SK-N-SH (cell line): ENCODE measurements at regions not wholly inside any gene's neighbourhood (a gene's known extent, or its start where the extent isn't known, plus 50 kb on each side); places are given as distances from the start of the nearest gene placed in this dataset.

Experiments used
- CTCF ChIA-PET: fragments of 300-600, 350-600 bp; formaldehyde crosslinking; extraction: SDS; loops from one replicate; lab custom pipeline; 2021; lab: Yijun Ruan, JAX
- POLR2A ChIA-PET: fragments of 350-600 bp; sonication (Branson Sonifier 250); formaldehyde crosslinking; extraction: SDS; loops from one replicate; lab custom pipeline; 2020; ENCODE audit warnings: antibody characterized with exemption, inconsistent platforms; lab: Yijun Ruan, JAX
- DNase-seq: peaks from one replicate; pipeline ENCODE4 v3.0.0; 2012
- H2AFZ ChIP-seq: fragments of 200-600 bp; sonication (generic); 2 replicates; pipeline ENCODE4 v1.8.1; 2016; ENCODE audit warnings: antibody characterized with exemption, mild to moderate bottlenecking, low read depth
- H3F3A ChIP-seq: fragments of 200-600 bp; sonication (generic); replicated peaks from 2 replicates; pipeline ENCODE3; 2016; ENCODE audit warnings: antibody characterized with exemption, mild to moderate bottlenecking; ENCODE audit not compliant: insufficient read depth
- H3K27ac ChIP-seq, 2 experiments: fragments of 200-500 bp in 1 of 2; fragments of 200-600 bp in 1 of 2; sonication (Bioruptor generic) in 1 of 2; sonication (generic), shearing (Covaris generic) in 1 of 2; 2 replicates each; pipeline versions ENCODE4 v1.5.1 to v1.6.1; 2014 to 2016; ENCODE audit warnings: low read depth in 2 of 2, inconsistent platforms in 1 of 2, low read length in 1 of 2, mild to moderate bottlenecking in 1 of 2, mixed read lengths in 1 of 2
- H3K27me3 ChIP-seq: fragments of 200-600 bp; sonication (generic), shearing (Covaris generic); 2 replicates; pipeline ENCODE4 v1.6.1; 2016; ENCODE audit warnings: mixed run types; ENCODE audit not compliant: insufficient read depth
- H3K36me3 ChIP-seq, 2 experiments: fragments of 200-500 bp in 1 of 2; fragments of 200-600 bp in 1 of 2; sonication (Bioruptor generic) in 1 of 2; sonication (generic) in 1 of 2; replicated peaks in 1 of 2; 2 replicates each; pipeline versions ENCODE3 to v1.5.1; 2014 to 2016; ENCODE audit warnings: low read length in 1 of 2, mild to moderate bottlenecking in 1 of 2; ENCODE audit not compliant: insufficient read depth in 2 of 2, control insufficient read depth in 1 of 2
- H3K4me1 ChIP-seq, 2 experiments: fragments of 200-500 bp in 1 of 2; fragments of 200-600 bp in 1 of 2; sonication (Bioruptor generic) in 1 of 2; sonication (generic), shearing (Covaris generic) in 1 of 2; 2 replicates each; pipeline versions ENCODE4 v1.5.1 to v1.6.1; 2014 to 2016; ENCODE audit warnings: low read depth in 1 of 2, low read length in 1 of 2, mixed run types in 1 of 2; ENCODE audit not compliant: insufficient read depth in 2 of 2, control insufficient read depth in 1 of 2
- H3K4me2 ChIP-seq: fragments of 200-600 bp; sonication (generic), shearing (Covaris generic); 2 replicates; pipeline ENCODE4 v1.6.1; 2017; ENCODE audit warnings: mixed run types
- H3K4me3 ChIP-seq, 2 experiments: fragments of 200-500 bp in 1 of 2; fragments of 200-600 bp in 1 of 2; sonication (Bioruptor generic) in 1 of 2; sonication (generic), shearing (Covaris generic) in 1 of 2; 2 replicates each; pipeline versions ENCODE4 v1.5.1 to v1.8.1; 2014 to 2016; ENCODE audit warnings: low read depth in 2 of 2, inconsistent platforms in 1 of 2, low read length in 1 of 2, mild to moderate bottlenecking in 1 of 2, mixed read lengths in 1 of 2, moderate library complexity in 1 of 2
- H3K79me2 ChIP-seq: fragments of 200-600 bp; sonication (generic); 2 replicates; pipeline ENCODE4 v1.8.1; 2017; ENCODE audit warnings: mild to moderate bottlenecking; ENCODE audit not compliant: insufficient read depth
- H3K9ac ChIP-seq: fragments of 200-600 bp; sonication (generic); 2 replicates; pipeline ENCODE4 v1.6.1; 2017; ENCODE audit warnings: mixed run types
- H3K9me2 ChIP-seq: fragments of 200-600 bp; sonication (generic); 2 replicates; pipeline ENCODE4 v1.6.1; 2017; ENCODE audit warnings: mixed run types
- H3K9me3 ChIP-seq: fragments of 200-600 bp; sonication (generic); 2 replicates; pipeline ENCODE4 v1.6.1; 2017; ENCODE audit warnings: mixed run types, mild to moderate bottlenecking, moderate library complexity
- H4K20me1 ChIP-seq: fragments of 200-600 bp; sonication (generic); 2 replicates; pipeline ENCODE4 v1.6.1; 2017; ENCODE audit warnings: mild to moderate bottlenecking, mixed run types; ENCODE audit not compliant: insufficient read depth
- ELF1 ChIP-seq: IDR thresholded peaks from 2 replicates; pipeline ENCODE4 v1.4.0; 2012
- EP300 ChIP-seq, 2 experiments: IDR thresholded peaks; 2 replicates each; pipeline versions ENCODE4 v1.4.0 to v1.6.1; 2012; ENCODE audit warnings: borderline replicate concordance in 1 of 2, low read depth in 1 of 2, low read length in 1 of 2
- FOXJ3 ChIP-seq: sonication (generic); formaldehyde crosslinking; IDR thresholded peaks from 2 replicates; pipeline ENCODE4 v1.5.1; 2020; ENCODE audit warnings: mild to moderate bottlenecking, missing genetic modification reagents
- FOXM1 ChIP-seq: IDR thresholded peaks from 2 replicates; pipeline ENCODE4 v1.4.0; 2012; ENCODE audit warnings: low read depth, mild to moderate bottlenecking
- GABPA ChIP-seq: IDR thresholded peaks from 2 replicates; pipeline ENCODE4 v1.4.0; 2012; ENCODE audit warnings: low read depth, mild to moderate bottlenecking
- GATA2 ChIP-seq: sonication (generic); formaldehyde crosslinking; IDR thresholded peaks from 2 replicates; pipeline ENCODE4 v1.5.0; 2020; ENCODE audit warnings: mild to moderate bottlenecking, missing genetic modification reagents
- JUND ChIP-seq: IDR thresholded peaks from 2 replicates; pipeline ENCODE4 v1.4.0; 2012
- MEF2A ChIP-seq: IDR thresholded peaks from 2 replicates; pipeline ENCODE4 v1.4.0; 2012; ENCODE audit warnings: low read depth, borderline replicate concordance
- MXI1 ChIP-seq: IDR thresholded peaks from 2 replicates; pipeline ENCODE4 v1.6.1; 2012; ENCODE audit warnings: mild to moderate bottlenecking, low read depth, low read length, improper control_type of control experiment
- NFIC ChIP-seq: IDR thresholded peaks from 2 replicates; pipeline ENCODE4 v1.4.0; 2012; ENCODE audit warnings: borderline replicate concordance
- NRF1 ChIP-seq: IDR thresholded peaks from 2 replicates; pipeline ENCODE4 v1.6.1; 2012; ENCODE audit warnings: low read depth, mild to moderate bottlenecking, low read length
- POLR2AphosphoS5 ChIP-seq: IDR thresholded peaks from 2 replicates; pipeline ENCODE4 v1.6.1; 2012; ENCODE audit warnings: low read depth, low read length
- RAD21 ChIP-seq: IDR thresholded peaks from 2 replicates; pipeline ENCODE4 v1.6.1; 2012; ENCODE audit warnings: mild to moderate bottlenecking, low read length
- SIN3A ChIP-seq: IDR thresholded peaks from 2 replicates; pipeline ENCODE4 v1.6.1; 2012; ENCODE audit warnings: low read depth, mild to moderate bottlenecking, low read length, moderate library complexity, borderline replicate concordance
- SMC3 ChIP-seq: IDR thresholded peaks from 2 replicates; pipeline ENCODE4 v1.6.1; 2012; ENCODE audit warnings: low read depth, low read length, improper control_type of control experiment
- TAF1 ChIP-seq: IDR thresholded peaks from 2 replicates; pipeline ENCODE4 v1.6.1; 2012; ENCODE audit warnings: low read depth, mild to moderate bottlenecking, low read length, moderate library complexity, borderline replicate concordance
- TCF12 ChIP-seq: IDR thresholded peaks from 2 replicates; pipeline ENCODE4 v1.4.0; 2012
- TEAD4 ChIP-seq: IDR thresholded peaks from 2 replicates; pipeline ENCODE4 v1.4.0; 2012; ENCODE audit warnings: mild to moderate bottlenecking, borderline replicate concordance; ENCODE audit not compliant: insufficient read depth
- WGBS: methylation state at CpG from one replicate; pipeline ENCODE4 v1.1.6; 2017; ENCODE audit warnings: low lambda C conversion rate; 5-methylcytosine and 5-hydroxymethylcytosine counted together
- TF ChIP-seq, protein P1 (sequence below): fragments of 200-600 bp; sonication (generic); IDR thresholded peaks from 2 replicates; pipeline ENCODE4 v1.6.1; 2017; ENCODE audit warnings: antibody characterized with exemption, mild to moderate bottlenecking, moderate library complexity
- TF ChIP-seq, protein P2 (sequence below): IDR thresholded peaks from 2 replicates; pipeline ENCODE4 v1.6.1; 2012; ENCODE audit warnings: mild to moderate bottlenecking, low read depth, low read length, moderate library complexity
- TF ChIP-seq, protein P3 (sequence below): IDR thresholded peaks from 2 replicates; pipeline ENCODE4 v1.4.0; 2012; ENCODE audit warnings: low read depth, borderline replicate concordance
- TF ChIP-seq, protein P4 (sequence below): fragments of 150-350 bp; IDR thresholded peaks from 2 replicates; pipeline ENCODE4 v1.6.1; 2016; ENCODE audit warnings: mild to moderate bottlenecking, low read depth, low read length

DNA sequence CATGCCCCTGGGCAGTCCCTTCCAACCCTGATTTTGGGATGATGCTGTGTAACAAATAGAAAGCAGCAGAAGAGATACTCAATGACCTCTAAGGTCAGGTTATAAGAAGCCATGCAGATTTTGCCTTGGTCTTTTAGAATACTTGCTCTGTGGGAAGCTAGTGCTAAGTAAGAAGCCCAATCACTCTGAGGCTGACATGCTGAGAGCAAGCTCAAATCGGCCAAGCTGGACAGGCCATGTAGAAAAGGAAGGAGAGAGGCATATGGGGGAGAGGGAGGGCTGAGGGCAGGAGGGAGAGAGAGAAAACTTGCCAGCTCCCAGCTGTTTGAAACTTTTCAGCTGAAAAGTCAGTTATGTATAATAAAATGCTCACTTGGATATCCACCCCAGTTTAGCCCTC, 1021.6 kb upstream of the MAP3K7 start:
- Histone ChIP-seq H3K4me3 (no peak overlapping the region), H4K20me1 (no peaks in the 10 kb centered on the region), H3K9me3 (no peaks in the 10 kb centered on the region), H3K27ac (no peak overlapping the region), H3K9ac (no peak overlapping the region), H3K27me3 (no peaks in the 10 kb centered on the region), H3K9me2 (no peaks in the 10 kb centered on the region), H3F3A (no peaks in the 10 kb centered on the region), H3K4me1 (no peaks in the 10 kb centered on the region), H2AFZ (no peak overlapping the region), H3K79me2 (no peaks in the 10 kb centered on the region), H3K4me2 (no peak overlapping the region), H3K36me3 (no peaks in the 10 kb centered on the region)
- no peak for DNase-seq
- POLR2A ChIA-PET = no interaction called here
- 0% methylated on average over 1 of the region's 1 CpG for WGBS
- TF ChIP-seq, protein P1, sequence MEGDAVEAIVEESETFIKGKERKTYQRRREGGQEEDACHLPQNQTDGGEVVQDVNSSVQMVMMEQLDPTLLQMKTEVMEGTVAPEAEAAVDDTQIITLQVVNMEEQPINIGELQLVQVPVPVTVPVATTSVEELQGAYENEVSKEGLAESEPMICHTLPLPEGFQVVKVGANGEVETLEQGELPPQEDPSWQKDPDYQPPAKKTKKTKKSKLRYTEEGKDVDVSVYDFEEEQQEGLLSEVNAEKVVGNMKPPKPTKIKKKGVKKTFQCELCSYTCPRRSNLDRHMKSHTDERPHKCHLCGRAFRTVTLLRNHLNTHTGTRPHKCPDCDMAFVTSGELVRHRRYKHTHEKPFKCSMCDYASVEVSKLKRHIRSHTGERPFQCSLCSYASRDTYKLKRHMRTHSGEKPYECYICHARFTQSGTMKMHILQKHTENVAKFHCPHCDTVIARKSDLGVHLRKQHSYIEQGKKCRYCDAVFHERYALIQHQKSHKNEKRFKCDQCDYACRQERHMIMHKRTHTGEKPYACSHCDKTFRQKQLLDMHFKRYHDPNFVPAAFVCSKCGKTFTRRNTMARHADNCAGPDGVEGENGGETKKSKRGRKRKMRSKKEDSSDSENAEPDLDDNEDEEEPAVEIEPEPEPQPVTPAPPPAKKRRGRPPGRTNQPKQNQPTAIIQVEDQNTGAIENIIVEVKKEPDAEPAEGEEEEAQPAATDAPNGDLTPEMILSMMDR = no peak
- TF ChIP-seq MEF2A = no peak
- no peak for TF ChIP-seq SMC3
- no peak for TF ChIP-seq TCF12
- TF ChIP-seq, protein P2, sequence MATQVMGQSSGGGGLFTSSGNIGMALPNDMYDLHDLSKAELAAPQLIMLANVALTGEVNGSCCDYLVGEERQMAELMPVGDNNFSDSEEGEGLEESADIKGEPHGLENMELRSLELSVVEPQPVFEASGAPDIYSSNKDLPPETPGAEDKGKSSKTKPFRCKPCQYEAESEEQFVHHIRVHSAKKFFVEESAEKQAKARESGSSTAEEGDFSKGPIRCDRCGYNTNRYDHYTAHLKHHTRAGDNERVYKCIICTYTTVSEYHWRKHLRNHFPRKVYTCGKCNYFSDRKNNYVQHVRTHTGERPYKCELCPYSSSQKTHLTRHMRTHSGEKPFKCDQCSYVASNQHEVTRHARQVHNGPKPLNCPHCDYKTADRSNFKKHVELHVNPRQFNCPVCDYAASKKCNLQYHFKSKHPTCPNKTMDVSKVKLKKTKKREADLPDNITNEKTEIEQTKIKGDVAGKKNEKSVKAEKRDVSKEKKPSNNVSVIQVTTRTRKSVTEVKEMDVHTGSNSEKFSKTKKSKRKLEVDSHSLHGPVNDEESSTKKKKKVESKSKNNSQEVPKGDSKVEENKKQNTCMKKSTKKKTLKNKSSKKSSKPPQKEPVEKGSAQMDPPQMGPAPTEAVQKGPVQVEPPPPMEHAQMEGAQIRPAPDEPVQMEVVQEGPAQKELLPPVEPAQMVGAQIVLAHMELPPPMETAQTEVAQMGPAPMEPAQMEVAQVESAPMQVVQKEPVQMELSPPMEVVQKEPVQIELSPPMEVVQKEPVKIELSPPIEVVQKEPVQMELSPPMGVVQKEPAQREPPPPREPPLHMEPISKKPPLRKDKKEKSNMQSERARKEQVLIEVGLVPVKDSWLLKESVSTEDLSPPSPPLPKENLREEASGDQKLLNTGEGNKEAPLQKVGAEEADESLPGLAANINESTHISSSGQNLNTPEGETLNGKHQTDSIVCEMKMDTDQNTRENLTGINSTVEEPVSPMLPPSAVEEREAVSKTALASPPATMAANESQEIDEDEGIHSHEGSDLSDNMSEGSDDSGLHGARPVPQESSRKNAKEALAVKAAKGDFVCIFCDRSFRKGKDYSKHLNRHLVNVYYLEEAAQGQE = no peak
- TF ChIP-seq FOXM1 = no peak
- TF ChIP-seq, protein P3, sequence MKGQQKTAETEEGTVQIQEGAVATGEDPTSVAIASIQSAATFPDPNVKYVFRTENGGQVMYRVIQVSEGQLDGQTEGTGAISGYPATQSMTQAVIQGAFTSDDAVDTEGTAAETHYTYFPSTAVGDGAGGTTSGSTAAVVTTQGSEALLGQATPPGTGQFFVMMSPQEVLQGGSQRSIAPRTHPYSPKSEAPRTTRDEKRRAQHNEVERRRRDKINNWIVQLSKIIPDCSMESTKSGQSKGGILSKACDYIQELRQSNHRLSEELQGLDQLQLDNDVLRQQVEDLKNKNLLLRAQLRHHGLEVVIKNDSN = no peak
- CTCF ChIA-PET = no interaction called here

DNA sequence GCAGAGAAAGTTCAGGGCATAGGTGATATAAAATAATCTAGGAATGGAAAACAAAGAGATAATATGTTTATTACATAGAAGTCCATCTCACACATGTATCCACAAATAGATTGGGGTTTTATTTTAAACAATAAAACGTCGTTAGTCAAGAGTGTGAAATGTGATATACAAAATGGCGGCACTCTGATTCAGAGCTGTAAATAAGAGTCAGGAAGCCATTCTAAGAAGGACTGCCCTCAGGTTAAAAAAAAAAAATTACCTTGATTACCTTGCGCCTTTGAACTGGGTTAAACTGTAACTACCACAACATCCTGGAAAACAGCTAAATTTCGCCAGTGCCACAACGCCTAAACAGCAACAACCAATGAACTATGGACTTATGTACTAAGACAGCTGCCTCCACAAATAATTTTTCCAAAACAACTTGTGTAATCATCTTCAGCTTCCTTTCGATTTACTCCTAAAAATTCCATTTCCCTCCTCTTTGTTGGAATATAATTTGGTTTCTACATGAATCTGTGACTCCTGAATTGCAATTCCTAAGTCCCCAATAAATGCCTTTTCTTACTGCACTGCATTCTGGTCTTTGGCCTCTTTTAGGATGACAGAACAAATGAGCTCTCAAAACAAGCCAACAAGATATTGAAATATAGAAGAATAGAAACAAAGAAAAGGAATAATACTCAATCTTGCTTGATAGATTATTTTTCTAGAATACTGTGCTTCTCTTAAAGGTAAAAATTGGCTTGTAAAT, 1019.5 kb upstream of the MAP3K7 start:
- POLR2A ChIA-PET = no interaction called here
- H3K4me3 ChIP-seq = no peak overlapping the region
- H3K79me2 ChIP-seq = no peaks in the 10 kb centered on the region
- CTCF ChIA-PET = no interaction called here
- no peak overlapping the region; the same call in 1 of the 2 replicates for H2AFZ ChIP-seq
- H3K9ac ChIP-seq = no peak overlapping the region
- H3K4me1 ChIP-seq = no peaks in the 10 kb centered on the region
- H4K20me1 ChIP-seq = no peaks in the 10 kb centered on the region
- no peaks in the 10 kb centered on the region for H3F3A ChIP-seq
- H3K27me3 ChIP-seq = no peaks in the 10 kb centered on the region
- H3K27ac ChIP-seq = no peak overlapping the region
- H3K4me2 ChIP-seq = no peak overlapping the region
- 9% methylated on average over 7 of the region's 7 CpGs for WGBS
- no peak for DNase-seq
- no peaks in the 10 kb centered on the region for H3K9me3 ChIP-seq
- H3K36me3 ChIP-seq = no peaks in the 10 kb centered on the region
- H3K9me2 ChIP-seq = no peaks in the 10 kb centered on the region
- TF ChIP-seq GATA2 (CRISPR knock-in tag) (no peak), MXI1 (no peak), TEAD4 (no peak), POLR2AphosphoS5 (no peak), JUND (no peak), FOXJ3 (CRISPR knock-in tag) (no peak), MEF2A (no peak), TAF1 (no peak), NFIC (no peak), NRF1 (no peak), SIN3A (no peak), GABPA (no peak), EP300 (IDR thresholded peaks at IDR 0.05; ENCODE audit: borderline replicate concordance in 1 of 2, low read depth in 1 of 2, low read length in 1 of 2) (no peak), ELF1 (no peak), RAD21 (no peak)
- TF ChIP-seq, protein P4, sequence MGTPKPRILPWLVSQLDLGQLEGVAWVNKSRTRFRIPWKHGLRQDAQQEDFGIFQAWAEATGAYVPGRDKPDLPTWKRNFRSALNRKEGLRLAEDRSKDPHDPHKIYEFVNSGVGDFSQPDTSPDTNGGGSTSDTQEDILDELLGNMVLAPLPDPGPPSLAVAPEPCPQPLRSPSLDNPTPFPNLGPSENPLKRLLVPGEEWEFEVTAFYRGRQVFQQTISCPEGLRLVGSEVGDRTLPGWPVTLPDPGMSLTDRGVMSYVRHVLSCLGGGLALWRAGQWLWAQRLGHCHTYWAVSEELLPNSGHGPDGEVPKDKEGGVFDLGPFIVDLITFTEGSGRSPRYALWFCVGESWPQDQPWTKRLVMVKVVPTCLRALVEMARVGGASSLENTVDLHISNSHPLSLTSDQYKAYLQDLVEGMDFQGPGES = no peak
